OCI-LY1 (cell line): ENCODE measurements at regions not wholly inside any gene's neighbourhood (a gene's known extent, or its start where the extent isn't known, plus 50 kb on each side); places are given as distances from the start of the nearest gene placed in this dataset.
A peak's percentile ranks its signal among the peaks of the same experiment; 100 is the strongest.

Experiments used
- H2AFZ ChIP-seq: fragments of 200-600 bp; sonication (generic), shearing (Covaris generic); 2 replicates; pipeline ENCODE4 v1.6.0; 2014; ENCODE audit warnings: antibody characterized with exemption, mild to moderate bottlenecking, low read length
- H3F3A ChIP-seq: fragments of 200-600 bp; sonication (generic), shearing (Covaris generic); 2 replicates; pipeline ENCODE4 v1.6.0; 2014; ENCODE audit warnings: mild to moderate bottlenecking, antibody characterized with exemption, low read length, moderate library complexity; ENCODE audit not compliant: insufficient read depth
- H3K27ac ChIP-seq: fragments of 200-600 bp; sonication (generic); 2 replicates; pipeline ENCODE4 v1.5.1; 2014; ENCODE audit warnings: low read length, mixed run types, mild to moderate bottlenecking, low read depth; ENCODE audit not compliant: poor library complexity, severe bottlenecking
- H3K27me3 ChIP-seq: fragments of 200-600 bp; sonication (generic); 2 replicates; pipeline ENCODE4 v1.6.0; 2014; ENCODE audit warnings: antibody characterized with exemption, mild to moderate bottlenecking, low read length, moderate library complexity; ENCODE audit not compliant: insufficient read depth
- H3K36me3 ChIP-seq: fragments of 200-600 bp; sonication (generic); 2 replicates; pipeline ENCODE4 v1.6.1; 2014; ENCODE audit warnings: mild to moderate bottlenecking, antibody characterized with exemption, low read length, moderate library complexity, mixed read lengths; ENCODE audit not compliant: insufficient read depth
- H3K4me1 ChIP-seq: fragments of 200-600 bp; sonication (generic); 2 replicates; pipeline ENCODE4 v1.5.1; 2014; ENCODE audit warnings: mild to moderate bottlenecking, low read length, moderate library complexity; ENCODE audit not compliant: insufficient read depth, severe bottlenecking
- H3K4me2 ChIP-seq: fragments of 200-600 bp; sonication (generic), shearing (Covaris generic); 2 replicates; pipeline ENCODE4 v1.6.1; 2014; ENCODE audit warnings: low read length
- H3K4me3 ChIP-seq: fragments of 200-600 bp; sonication (generic); 2 replicates; pipeline ENCODE4 v1.5.1; 2014; ENCODE audit warnings: low read length, low read depth, mild to moderate bottlenecking, mixed read lengths; ENCODE audit not compliant: poor library complexity, severe bottlenecking
- H3K79me2 ChIP-seq: fragments of 200-600 bp; shearing (Covaris generic); 2 replicates; pipeline ENCODE4 v1.6.1; 2016; ENCODE audit warnings: mixed run types, low read length, mixed read lengths; ENCODE audit not compliant: insufficient read depth
- H3K9ac ChIP-seq: fragments of 200-600 bp; sonication (generic), shearing (Covaris generic); 2 replicates; pipeline ENCODE4 v1.6.1; 2014; ENCODE audit warnings: mild to moderate bottlenecking, low read length, mixed read lengths
- H3K9me2 ChIP-seq: fragments of 200-600 bp; sonication (generic), shearing (Covaris generic); 2 replicates; pipeline ENCODE4 v1.6.1; 2014; ENCODE audit warnings: low read depth, mild to moderate bottlenecking, low read length, mixed read lengths
- H3K9me3 ChIP-seq: fragments of 200-600 bp; shearing (Covaris generic); 2 replicates; pipeline ENCODE4 v1.6.1; 2014; ENCODE audit warnings: low read length, mixed read lengths
- H4K20me1 ChIP-seq: fragments of 200-600 bp; sonication (generic), shearing (Covaris generic); 2 replicates; pipeline ENCODE4 v1.6.0; 2016; ENCODE audit warnings: mild to moderate bottlenecking, low read length; ENCODE audit not compliant: insufficient read depth
- EZH2 ChIP-seq: fragments of 200-600 bp; sonication (generic), shearing (Covaris generic); IDR thresholded peaks from 2 replicates; pipeline ENCODE4 v1.8.0; 2017; ENCODE audit warnings: borderline replicate concordance, mixed run types, mild to moderate bottlenecking, antibody characterized with exemption, low read length, moderate library complexity, mixed read lengths
- TF ChIP-seq, protein P1 (sequence below): fragments of 200-600 bp; sonication (generic), shearing (Covaris generic); IDR thresholded peaks from 2 replicates; pipeline ENCODE4 v1.5.1; 2017; ENCODE audit warnings: mild to moderate bottlenecking, antibody characterized with exemption, low read length, moderate library complexity, mixed read lengths

GRCh38 chr11:122022646-122023045 is 93.4 kb downstream of the BLID start:
- Histone ChIP-seq H3K4me1 (no peaks in the 10 kb centered on the region), H3K9me2 (no peaks in the 10 kb centered on the region), H3K36me3 (no peaks in the 10 kb centered on the region), H3F3A (no peaks in the 10 kb centered on the region), H3K9me3 (no peaks in the 10 kb centered on the region), H2AFZ (no peak overlapping the region), H3K79me2 (no peaks in the 10 kb centered on the region), H3K27ac (no peak overlapping the region), H3K4me2 (no peak overlapping the region), H3K9ac (no peak overlapping the region), H3K4me3 (no peak overlapping the region), H3K27me3 (no peaks in the 10 kb centered on the region), H4K20me1 (no peaks in the 10 kb centered on the region)
- TF ChIP-seq, protein P1, sequence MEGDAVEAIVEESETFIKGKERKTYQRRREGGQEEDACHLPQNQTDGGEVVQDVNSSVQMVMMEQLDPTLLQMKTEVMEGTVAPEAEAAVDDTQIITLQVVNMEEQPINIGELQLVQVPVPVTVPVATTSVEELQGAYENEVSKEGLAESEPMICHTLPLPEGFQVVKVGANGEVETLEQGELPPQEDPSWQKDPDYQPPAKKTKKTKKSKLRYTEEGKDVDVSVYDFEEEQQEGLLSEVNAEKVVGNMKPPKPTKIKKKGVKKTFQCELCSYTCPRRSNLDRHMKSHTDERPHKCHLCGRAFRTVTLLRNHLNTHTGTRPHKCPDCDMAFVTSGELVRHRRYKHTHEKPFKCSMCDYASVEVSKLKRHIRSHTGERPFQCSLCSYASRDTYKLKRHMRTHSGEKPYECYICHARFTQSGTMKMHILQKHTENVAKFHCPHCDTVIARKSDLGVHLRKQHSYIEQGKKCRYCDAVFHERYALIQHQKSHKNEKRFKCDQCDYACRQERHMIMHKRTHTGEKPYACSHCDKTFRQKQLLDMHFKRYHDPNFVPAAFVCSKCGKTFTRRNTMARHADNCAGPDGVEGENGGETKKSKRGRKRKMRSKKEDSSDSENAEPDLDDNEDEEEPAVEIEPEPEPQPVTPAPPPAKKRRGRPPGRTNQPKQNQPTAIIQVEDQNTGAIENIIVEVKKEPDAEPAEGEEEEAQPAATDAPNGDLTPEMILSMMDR: no peak
- TF ChIP-seq EZH2: no peak

GRCh38 chr11:122020902-122021301 is 95.1 kb downstream of the BLID start:
- TF ChIP-seq, protein P1: peak; percentile 30; the same call in 1 of the 2 replicates
- TF ChIP-seq EZH2: no peak
- Histone ChIP-seq H3K27me3 (no peaks in the 10 kb centered on the region), H3K4me2 (no peak overlapping the region), H3F3A (no peaks in the 10 kb centered on the region), H3K4me1 (no peaks in the 10 kb centered on the region), H3K79me2 (no peaks in the 10 kb centered on the region), H3K9ac (no peak overlapping the region), H3K9me3 (no peaks in the 10 kb centered on the region), H3K27ac (no peak overlapping the region), H3K9me2 (no peaks in the 10 kb centered on the region), H3K4me3 (no peak overlapping the region), H3K36me3 (no peaks in the 10 kb centered on the region), H4K20me1 (no peaks in the 10 kb centered on the region), H2AFZ (no peak overlapping the region)

- TF ChIP-seq EZH2: no peak
- TF ChIP-seq, protein P1: no peak
- no peaks in the 10 kb centered on the region for H3K79me2 ChIP-seq
- H3F3A ChIP-seq: no peaks in the 10 kb centered on the region
- H2AFZ ChIP-seq: no peak overlapping the region
- H3K4me3 ChIP-seq: no peak overlapping the region
- no peak overlapping the region for H3K9ac ChIP-seq
- no peaks in the 10 kb centered on the region for H3K9me2 ChIP-seq
- no peak overlapping the region for H3K27ac ChIP-seq
- no peaks in the 10 kb centered on the region for H3K36me3 ChIP-seq
- H3K9me3 ChIP-seq: no peaks in the 10 kb centered on the region
- no peaks in the 10 kb centered on the region for H3K27me3 ChIP-seq
- no peak overlapping the region for H3K4me2 ChIP-seq
- no peaks in the 10 kb centered on the region for H3K4me1 ChIP-seq
- H4K20me1 ChIP-seq: no peaks in the 10 kb centered on the region
These were observed 95.9 kb downstream of the BLID start for GRCh38 chr11:122019908-122020694.
